ENCODE measurements at regions not wholly inside any gene's neighbourhood (a gene's known extent, or its start where the extent isn't known, plus 50 kb on each side); places are given as distances from the start of the nearest gene placed in this dataset.

GRCh38 chr5:5617024-5617423 is 194.5 kb downstream of the ICE1 start:
- Histone ChIP-seq H3K9me3 (ENCODE audit: control insufficient read depth, insufficient read depth, low read length) (no peaks in the 10 kb centered on the region), H3K9me2 (replicated peaks; ENCODE audit: control insufficient read depth, low read length) (no peaks in the 10 kb centered on the region), H3K4me2 (ENCODE audit: low read length) (no peak overlapping the region), H4K20me1 (ENCODE audit: control insufficient read depth, insufficient read depth, low read depth, low read length) (no peaks in the 10 kb centered on the region), H3K36me3 (ENCODE audit: control insufficient read depth, low read length) (no peaks in the 10 kb centered on the region), H3K27ac (ENCODE audit: low read depth, low read length) (no peak overlapping the region), H3F3A (ENCODE audit: control insufficient read depth, insufficient read depth) (no peaks in the 10 kb centered on the region), H3K4me1 (ENCODE audit: control insufficient read depth, low read length) (peaks cover 4% of the 10 kb centered on the region), H3K4me3 (ENCODE audit: low read length) (no peak overlapping the region), H3K79me2 (ENCODE audit: control insufficient read depth, low read length) (no peaks in the 10 kb centered on the region), H3K27me3 (ENCODE audit: control insufficient read depth, low read length) (no peaks in the 10 kb centered on the region)
- TF ChIP-seq, protein P1, sequence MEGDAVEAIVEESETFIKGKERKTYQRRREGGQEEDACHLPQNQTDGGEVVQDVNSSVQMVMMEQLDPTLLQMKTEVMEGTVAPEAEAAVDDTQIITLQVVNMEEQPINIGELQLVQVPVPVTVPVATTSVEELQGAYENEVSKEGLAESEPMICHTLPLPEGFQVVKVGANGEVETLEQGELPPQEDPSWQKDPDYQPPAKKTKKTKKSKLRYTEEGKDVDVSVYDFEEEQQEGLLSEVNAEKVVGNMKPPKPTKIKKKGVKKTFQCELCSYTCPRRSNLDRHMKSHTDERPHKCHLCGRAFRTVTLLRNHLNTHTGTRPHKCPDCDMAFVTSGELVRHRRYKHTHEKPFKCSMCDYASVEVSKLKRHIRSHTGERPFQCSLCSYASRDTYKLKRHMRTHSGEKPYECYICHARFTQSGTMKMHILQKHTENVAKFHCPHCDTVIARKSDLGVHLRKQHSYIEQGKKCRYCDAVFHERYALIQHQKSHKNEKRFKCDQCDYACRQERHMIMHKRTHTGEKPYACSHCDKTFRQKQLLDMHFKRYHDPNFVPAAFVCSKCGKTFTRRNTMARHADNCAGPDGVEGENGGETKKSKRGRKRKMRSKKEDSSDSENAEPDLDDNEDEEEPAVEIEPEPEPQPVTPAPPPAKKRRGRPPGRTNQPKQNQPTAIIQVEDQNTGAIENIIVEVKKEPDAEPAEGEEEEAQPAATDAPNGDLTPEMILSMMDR (IDR thresholded peaks at IDR 0.05; ENCODE audit: low read depth, low read length, poor library complexity, severe bottlenecking) = no peak
- TF ChIP-seq EZH2phosphoT487 (IDR thresholded peaks at IDR 0.05; ENCODE audit: borderline replicate concordance, low read length) = no peak

DNA sequence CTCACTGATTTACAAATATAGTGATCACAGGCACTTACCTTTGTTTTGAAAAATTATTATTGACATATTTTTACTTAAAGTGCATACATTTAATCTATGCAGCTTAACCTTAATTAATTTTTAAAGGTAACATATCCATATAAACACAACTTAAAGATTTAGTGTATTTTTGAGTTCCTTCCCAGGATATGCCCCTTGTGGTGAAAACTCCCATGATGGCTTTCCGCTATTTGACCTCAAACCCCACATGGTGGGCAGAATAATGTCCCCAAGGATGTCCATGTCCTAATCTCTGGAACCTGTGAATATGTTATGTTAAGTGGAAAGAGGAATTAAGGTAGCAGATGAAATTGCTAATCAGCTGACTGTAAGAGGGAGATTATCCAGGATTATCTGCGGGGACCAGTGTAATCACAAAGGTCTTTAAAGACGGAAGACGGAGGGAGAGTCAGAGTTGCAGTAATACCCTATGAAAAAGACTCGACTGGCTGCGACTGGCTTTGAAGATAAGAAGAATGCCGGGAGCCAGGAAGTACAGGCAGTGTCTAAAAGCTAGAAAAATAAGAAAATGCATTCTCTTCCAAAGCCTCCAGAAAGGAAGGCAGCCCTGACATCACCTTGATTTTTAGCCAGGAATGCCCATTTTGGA is 193.9 kb downstream of the ICE1 start:
- Histone ChIP-seq H3K9me3 (ENCODE audit: control insufficient read depth, insufficient read depth, low read length) (no peaks in the 10 kb centered on the region), H4K20me1 (ENCODE audit: control insufficient read depth, insufficient read depth, low read depth, low read length) (no peaks in the 10 kb centered on the region), H3K79me2 (ENCODE audit: control insufficient read depth, low read length) (no peaks in the 10 kb centered on the region), H3K27ac (ENCODE audit: low read depth, low read length) (no peak overlapping the region), H3F3A (ENCODE audit: control insufficient read depth, insufficient read depth) (no peaks in the 10 kb centered on the region), H3K27me3 (ENCODE audit: control insufficient read depth, low read length) (no peaks in the 10 kb centered on the region), H3K4me1 (ENCODE audit: control insufficient read depth, low read length) (peaks cover 4% of the 10 kb centered on the region), H3K36me3 (ENCODE audit: control insufficient read depth, low read length) (no peaks in the 10 kb centered on the region), H3K4me3 (ENCODE audit: low read length) (no peak overlapping the region), H3K9me2 (replicated peaks; ENCODE audit: control insufficient read depth, low read length) (no peaks in the 10 kb centered on the region), H3K4me2 (ENCODE audit: low read length) (no peak overlapping the region)
- TF ChIP-seq EZH2phosphoT487 (IDR thresholded peaks at IDR 0.05; ENCODE audit: borderline replicate concordance, low read length) = no peak
- TF ChIP-seq, protein P1 (IDR thresholded peaks at IDR 0.05; ENCODE audit: low read depth, low read length, poor library complexity, severe bottlenecking) = no peak

DNA sequence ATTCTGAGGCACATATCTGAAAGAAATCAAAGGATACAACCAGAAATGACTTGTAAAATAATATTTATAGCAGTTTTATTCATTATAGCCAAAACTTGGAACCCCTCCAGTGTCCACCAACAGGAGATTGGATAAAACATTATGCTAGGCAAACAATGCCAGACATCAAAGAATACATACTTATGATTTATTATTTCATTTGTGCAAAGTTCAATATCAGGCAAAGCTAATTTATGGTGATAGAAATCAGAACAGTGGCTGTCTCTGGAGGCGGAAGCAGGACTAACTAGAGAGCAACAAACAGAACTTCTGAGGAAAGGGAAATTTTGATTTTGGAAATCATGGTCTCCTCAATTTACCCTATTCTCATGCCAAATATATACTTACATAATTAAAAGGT is 193.1 kb downstream of the ICE1 start:
- Histone ChIP-seq H3K79me2 (ENCODE audit: control insufficient read depth, low read length) (no peaks in the 10 kb centered on the region), H3K4me1 (ENCODE audit: control insufficient read depth, low read length) (peaks cover 4% of the 10 kb centered on the region), H3K9me2 (replicated peaks; ENCODE audit: control insufficient read depth, low read length) (no peaks in the 10 kb centered on the region), H3K4me3 (ENCODE audit: low read length) (no peak overlapping the region), H3K9me3 (ENCODE audit: control insufficient read depth, insufficient read depth, low read length) (no peaks in the 10 kb centered on the region), H3K36me3 (ENCODE audit: control insufficient read depth, low read length) (no peaks in the 10 kb centered on the region), H3K27me3 (ENCODE audit: control insufficient read depth, low read length) (no peaks in the 10 kb centered on the region), H3K27ac (ENCODE audit: low read depth, low read length) (no peak overlapping the region), H3K4me2 (ENCODE audit: low read length) (no peak overlapping the region), H4K20me1 (ENCODE audit: control insufficient read depth, insufficient read depth, low read depth, low read length) (no peaks in the 10 kb centered on the region), H3F3A (ENCODE audit: control insufficient read depth, insufficient read depth) (no peaks in the 10 kb centered on the region)
- TF ChIP-seq, protein P1 (IDR thresholded peaks at IDR 0.05; ENCODE audit: low read depth, low read length, poor library complexity, severe bottlenecking) = no peak
- no peak for TF ChIP-seq EZH2phosphoT487 (IDR thresholded peaks at IDR 0.05; ENCODE audit: borderline replicate concordance, low read length)

All from DOHH2 (cell line).